GM21447 (cell line): ENCODE measurements at regions not wholly inside any gene's neighbourhood (a gene's known extent, or its start where the extent isn't known, plus 50 kb on each side); places are given as distances from the start of the nearest gene placed in this dataset.
"Not testable (repeated sequence)": the region's sequence is repeated elsewhere in the genome, so short reads cannot be mapped to it uniquely, and the experiment has no call there.

Source experiments
- ATAC-seq: cut with Tn5 transposase; IDR thresholded peaks from one replicate; pipeline ENCODE4 v1.9.1; 2021; ENCODE audit not compliant: unreplicated experiment

- ATAC-seq = no peak
Measured at GRCh38 chr13:61965756-61966155, 550.1 kb upstream of the PCDH20 start.

- ATAC-seq = no peak
Measured at GRCh38 chr13:61960981-61961380, 545.3 kb upstream of the PCDH20 start.

GRCh38 chr13:61954092-61954491 lies 538.4 kb upstream of the PCDH20 start:
- ATAC-seq = no peak

- ATAC-seq = no peak
Measured at GRCh38 chr13:61950828-61951227, 535.2 kb upstream of the PCDH20 start.

- no peak for ATAC-seq
Measured at GRCh38 chr13:61944329-61944929, 528.8 kb upstream of the PCDH20 start.

GRCh38 chr13:61935710-61936109 lies 520.1 kb upstream of the PCDH20 start:
- ATAC-seq = no peak

GRCh38 chr13:61927648-61928047 lies 512.0 kb upstream of the PCDH20 start:
- ATAC-seq = no peak

GRCh38 chr13:61918841-61919240 lies 503.2 kb upstream of the PCDH20 start:
- no peak for ATAC-seq

GRCh38 chr13:61916483-61916882 lies 500.8 kb upstream of the PCDH20 start:
- no peak for ATAC-seq

GRCh38 chr13:61913183-61913582 lies 497.5 kb upstream of the PCDH20 start:
- ATAC-seq = no peak

GRCh38 chr13:61908906-61909615 lies 493.4 kb upstream of the PCDH20 start:
- no peak for ATAC-seq

GRCh38 chr13:61905054-61905453 lies 489.4 kb upstream of the PCDH20 start:
- ATAC-seq = no peak

- ATAC-seq = no peak
Measured at GRCh38 chr13:61901946-61902541, 486.4 kb upstream of the PCDH20 start.

GRCh38 chr13:61900033-61900432 lies 484.4 kb upstream of the PCDH20 start:
- no peak for ATAC-seq

- ATAC-seq = no peak
Measured at GRCh38 chr13:61898207-61898606, 482.6 kb upstream of the PCDH20 start.

GRCh38 chr13:61891401-61891800 lies 475.8 kb upstream of the PCDH20 start:
- ATAC-seq = no peak

GRCh38 chr13:61884830-61885229 lies 469.2 kb upstream of the PCDH20 start:
- no peak for ATAC-seq

- ATAC-seq = no peak
Measured at GRCh38 chr13:61880578-61881283, 465.1 kb upstream of the PCDH20 start.

GRCh38 chr13:61878565-61878964 lies 462.9 kb upstream of the PCDH20 start:
- not testable (repeated sequence) for ATAC-seq

- no peak for ATAC-seq
Measured at GRCh38 chr13:61874970-61875579, 459.4 kb upstream of the PCDH20 start.

- ATAC-seq = no peak
Measured at GRCh38 chr13:61873717-61874116, 458.1 kb upstream of the PCDH20 start.
